Activated naive CD4-positive, alpha-beta T cell treated with anti-CD3 and anti-CD28 coated beads for 36 hours (primary cell): ENCODE measurements at regions not wholly inside any gene's neighbourhood (a gene's known extent, or its start where the extent isn't known, plus 50 kb on each side); places are given as distances from the start of the nearest gene placed in this dataset.

Source experiments
- CTCF ChIA-PET: fragments of 350-600 bp; sonication (Branson Sonifier 250); formaldehyde crosslinking; loops from one replicate; lab custom pipeline; 2021; ENCODE audit warnings: antibody characterized with exemption; lab: Charles Lee
- DNase-seq: peaks from one replicate; pipeline ENCODE4 v3.0.0-alpha.2; 2020
- H3K27ac Mint-ChIP-seq: one replicate; pipeline ENCODE4 v1.8.0; 2021; ENCODE audit warnings: mild to moderate bottlenecking, mixed read lengths
- H3K27me3 Mint-ChIP-seq: one replicate; pipeline ENCODE4 v1.8.0; 2021; ENCODE audit warnings: low read depth, mixed read lengths
- H3K36me3 Mint-ChIP-seq: one replicate; pipeline ENCODE4 v1.8.0; 2021; ENCODE audit warnings: low read depth, mixed read lengths
- H3K4me1 Mint-ChIP-seq: one replicate; pipeline ENCODE4 v1.8.0; 2021; ENCODE audit warnings: low read depth, mixed read lengths
- H3K4me3 Mint-ChIP-seq: one replicate; pipeline ENCODE4 v1.8.0; 2021; ENCODE audit warnings: mild to moderate bottlenecking, moderate library complexity, mixed read lengths
- H3K9me3 Mint-ChIP-seq: one replicate; pipeline ENCODE4 v1.8.0; 2021; ENCODE audit warnings: mixed read lengths
- intact Hi-C: fragments of 100-400 bp; cut with micrococcal nuclease; formaldehyde crosslinking; loops from one replicate; pipeline ENCODE4 v1.15.1; 2023

GRCh38 chr4:12884846-12885796 is 599.0 kb downstream of the RAB28 start:
- H3K9me3 Mint-ChIP-seq: peaks cover 13% of the 10 kb centered on the region

GRCh38 chr4:12881945-12882584 is 602.1 kb downstream of the RAB28 start:
- Mint-ChIP-seq H3K27ac (no peak overlapping the region), H3K27me3 (no peaks in the 10 kb centered on the region), H3K4me3 (no peak overlapping the region), H3K36me3 (no peaks in the 10 kb centered on the region), H3K4me1 (no peaks in the 10 kb centered on the region), H3K9me3 (peaks cover 6% of the 10 kb centered on the region)
- DNase-seq: no peak
- CTCF ChIA-PET: no interaction called here
- intact Hi-C loops: no loop called here

More at GRCh38 chr4:12884846-12885796, 599.0 kb downstream of the RAB28 start:
- CTCF ChIA-PET: no interaction called here
- Mint-ChIP-seq H3K27me3 (no peaks in the 10 kb centered on the region), H3K27ac (no peak overlapping the region), H3K36me3 (peaks cover 3% of the 10 kb centered on the region), H3K4me1 (no peaks in the 10 kb centered on the region), H3K4me3 (no peak overlapping the region)
- intact Hi-C loops: no loop called here
- no peak for DNase-seq

GRCh38 chr4:12880844-12881243 is 603.3 kb downstream of the RAB28 start:
- H3K9me3 Mint-ChIP-seq: peaks cover 8% of the 10 kb centered on the region
- H3K27ac Mint-ChIP-seq: no peak overlapping the region
- no peaks in the 10 kb centered on the region for H3K4me1 Mint-ChIP-seq
- H3K4me3 Mint-ChIP-seq: no peak overlapping the region
- intact Hi-C loops: no loop called here
- H3K36me3 Mint-ChIP-seq: no peaks in the 10 kb centered on the region
- H3K27me3 Mint-ChIP-seq: no peaks in the 10 kb centered on the region
- no peak for DNase-seq
- CTCF ChIA-PET: no interaction called here

GRCh38 chr4:12879496-12879895 is 604.6 kb downstream of the RAB28 start:
- Mint-ChIP-seq H3K36me3 (no peaks in the 10 kb centered on the region), H3K4me3 (no peak overlapping the region), H3K9me3 (peaks cover 5% of the 10 kb centered on the region), H3K27me3 (no peaks in the 10 kb centered on the region), H3K4me1 (no peaks in the 10 kb centered on the region), H3K27ac (no peak overlapping the region)
- no peak for DNase-seq
- intact Hi-C loops: no loop called here
- CTCF ChIA-PET: no interaction called here

GRCh38 chr4:12875640-12876243 is 608.4 kb downstream of the RAB28 start:
- Mint-ChIP-seq H3K4me1 (no peaks in the 10 kb centered on the region), H3K4me3 (no peak overlapping the region), H3K36me3 (no peaks in the 10 kb centered on the region), H3K27ac (no peak overlapping the region), H3K27me3 (no peaks in the 10 kb centered on the region), H3K9me3 (peaks cover 4% of the 10 kb centered on the region)
- intact Hi-C loops: no loop called here
- DNase-seq: no peak
- CTCF ChIA-PET: no interaction called here

GRCh38 chr4:12873351-12873750 is 610.8 kb downstream of the RAB28 start:
- Mint-ChIP-seq H3K36me3 (no peaks in the 10 kb centered on the region), H3K4me1 (no peaks in the 10 kb centered on the region), H3K27me3 (no peaks in the 10 kb centered on the region), H3K27ac (no peak overlapping the region), H3K9me3 (peaks cover 8% of the 10 kb centered on the region), H3K4me3 (no peak overlapping the region)
- CTCF ChIA-PET: no interaction called here
- DNase-seq: no peak
- intact Hi-C loops: no loop called here

- Mint-ChIP-seq H3K27me3 (peaks cover 6% of the 10 kb centered on the region), H3K4me3 (no peak overlapping the region), H3K4me1 (no peaks in the 10 kb centered on the region), H3K36me3 (no peaks in the 10 kb centered on the region), H3K9me3 (no peaks in the 10 kb centered on the region), H3K27ac (no peak overlapping the region)
- no peak for DNase-seq
- intact Hi-C loops: no loop called here
- CTCF ChIA-PET: interaction anchor here (0.5 to 1.1 kb wide), 3 partner anchors 9 to 730 kb away, joined by 3 to 5 read pairs (median 3); no protein-coding TSS in a partner anchor
Observed at GRCh38 chr4:12861422-12861821, 622.7 kb downstream of the RAB28 start.

GRCh38 chr4:12852338-12853307 is 631.5 kb downstream of the RAB28 start:
- no peak overlapping the region for H3K4me3 Mint-ChIP-seq
- H3K27me3 Mint-ChIP-seq: peaks cover 10% of the 10 kb centered on the region
- no peaks in the 10 kb centered on the region for H3K4me1 Mint-ChIP-seq
- H3K36me3 Mint-ChIP-seq: no peaks in the 10 kb centered on the region
- no peak for DNase-seq
- no peak overlapping the region for H3K27ac Mint-ChIP-seq
- CTCF ChIA-PET: interaction anchor here (1.0 to 1.7 kb wide), 4 partner anchors 8 to 696 kb away, joined by 3 to 7 read pairs (median 4); partner anchors contain the start of gene NKX3-2
- intact Hi-C loops: loop anchor here (1.0 to 5.0 kb wide), 4 partner anchors 125 to 802 kb away; no protein-coding TSS in a partner anchor
- no peaks in the 10 kb centered on the region for H3K9me3 Mint-ChIP-seq

GRCh38 chr4:12846368-12846767 is 637.8 kb downstream of the RAB28 start:
- peaks cover 7% of the 10 kb centered on the region for H3K27me3 Mint-ChIP-seq

GRCh38 chr4:12844141-12844540 is 640.0 kb downstream of the RAB28 start:
- CTCF ChIA-PET: no interaction called here
- H3K9me3 Mint-ChIP-seq: no peaks in the 10 kb centered on the region

More at GRCh38 chr4:12846368-12846767, 637.8 kb downstream of the RAB28 start:
- no peaks in the 10 kb centered on the region for H3K36me3 Mint-ChIP-seq
- H3K4me3 Mint-ChIP-seq: no peak overlapping the region
- H3K27ac Mint-ChIP-seq: no peak overlapping the region
- CTCF ChIA-PET: no interaction called here
- DNase-seq: no peak
- intact Hi-C loops: no loop called here
- H3K4me1 Mint-ChIP-seq: no peaks in the 10 kb centered on the region
- H3K9me3 Mint-ChIP-seq: no peaks in the 10 kb centered on the region

GRCh38 chr4:12827966-12828365 is 656.2 kb downstream of the RAB28 start:
- Mint-ChIP-seq H3K4me3 (no peak overlapping the region), H3K36me3 (no peaks in the 10 kb centered on the region), H3K9me3 (peaks cover 5% of the 10 kb centered on the region), H3K4me1 (no peaks in the 10 kb centered on the region), H3K27ac (no peak overlapping the region), H3K27me3 (peaks cover 5% of the 10 kb centered on the region)
- intact Hi-C loops: no loop called here
- DNase-seq: no peak
- CTCF ChIA-PET: no interaction called here

More at GRCh38 chr4:12844141-12844540, 640.0 kb downstream of the RAB28 start:
- intact Hi-C loops: no loop called here
- H3K4me1 Mint-ChIP-seq: no peaks in the 10 kb centered on the region
- no peak overlapping the region for H3K27ac Mint-ChIP-seq
- H3K4me3 Mint-ChIP-seq: no peak overlapping the region
- H3K36me3 Mint-ChIP-seq: no peaks in the 10 kb centered on the region
- peaks cover 3% of the 10 kb centered on the region for H3K27me3 Mint-ChIP-seq
- DNase-seq: no peak
